Ectodermal cell (in vitro differentiated cells): ENCODE measurements at regions not wholly inside any gene's neighbourhood (a gene's known extent, or its start where the extent isn't known, plus 50 kb on each side); places are given as distances from the start of the nearest gene placed in this dataset.
"Not testable (repeated sequence)": the region's sequence is repeated elsewhere in the genome, so short reads cannot be mapped to it uniquely, and the experiment has no call there.

Experiments
- H3K27ac ChIP-seq: 2 replicates; pipeline ENCODE4 v1.7.0; 2013; ENCODE audit warnings: mild to moderate bottlenecking, low read depth, low read length; ENCODE audit not compliant: insufficient read depth, poor library complexity, severe bottlenecking
- H3K27me3 ChIP-seq: 2 replicates; pipeline ENCODE4 v1.7.0; 2013; ENCODE audit warnings: mild to moderate bottlenecking, low read length; ENCODE audit not compliant: insufficient read depth, control insufficient read depth, poor library complexity, severe bottlenecking
- H3K36me3 ChIP-seq: one replicate; pipeline ENCODE4 v1.7.0; 2013; ENCODE audit warnings: low read length; ENCODE audit not compliant: control insufficient read depth, insufficient read depth
- H3K4me1 ChIP-seq: one replicate; pipeline ENCODE4 v1.7.0; 2013; ENCODE audit warnings: low read length; ENCODE audit not compliant: control insufficient read depth, insufficient read depth
- H3K4me3 ChIP-seq: 2 replicates; pipeline ENCODE4 v1.7.0; 2013; ENCODE audit warnings: low read depth, low read length, control low read depth; ENCODE audit not compliant: insufficient read depth
- H3K9me3 ChIP-seq: 2 replicates; pipeline ENCODE4 v1.7.0; 2013; ENCODE audit warnings: mild to moderate bottlenecking, low read length, moderate library complexity; ENCODE audit not compliant: control insufficient read depth
- WGBS, 2 experiments: methylation state at CpG; one replicate each; pipeline ENCODE4 v1.1.7; 2013; ENCODE audit warnings: missing lambda C conversion rate in 2 of 2; 5-methylcytosine and 5-hydroxymethylcytosine counted together

DNA sequence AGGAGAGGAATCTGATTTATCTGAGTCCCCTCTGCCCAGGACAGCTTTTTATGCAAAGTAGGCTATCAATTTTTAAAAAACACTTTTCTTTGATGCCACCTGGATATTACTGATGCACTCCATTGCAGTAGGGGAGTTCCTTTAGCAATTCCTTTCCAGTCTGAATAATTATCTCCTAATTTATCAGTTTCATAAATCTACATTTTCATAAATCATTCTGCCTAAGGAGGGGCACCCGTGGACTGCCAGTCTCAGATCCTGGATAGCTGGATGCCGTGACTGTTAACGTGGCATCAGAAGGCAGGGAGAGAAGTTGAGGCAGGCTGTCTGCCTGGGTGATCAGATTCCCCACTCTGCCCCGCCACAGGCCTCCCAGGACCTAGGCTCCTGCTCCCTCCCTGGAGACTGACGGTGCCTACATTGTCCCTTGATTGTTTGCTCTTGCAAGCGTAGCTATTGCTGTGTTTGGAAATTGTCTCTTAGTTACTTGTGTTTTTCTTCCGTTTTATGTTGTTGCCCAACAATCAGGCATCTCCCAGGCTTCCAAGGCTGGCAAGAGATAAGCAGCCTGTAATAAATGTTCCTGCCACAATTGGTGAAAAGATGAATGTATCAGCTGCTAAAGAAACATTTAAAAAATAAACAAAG, 75.2 kb downstream of the KATNIP start:
- no peaks in the 10 kb centered on the region for H3K36me3 ChIP-seq
- 86 to 89% methylated on average over 7 of the region's 7 CpGs for WGBS, 2 experiments
- no peak overlapping the region for H3K4me3 ChIP-seq
- no peaks in the 10 kb centered on the region for H3K9me3 ChIP-seq
- no peak overlapping the region for H3K27ac ChIP-seq
- peaks cover 12% of the 10 kb centered on the region for H3K4me1 ChIP-seq
- H3K27me3 ChIP-seq: no peaks in the 10 kb centered on the region

DNA sequence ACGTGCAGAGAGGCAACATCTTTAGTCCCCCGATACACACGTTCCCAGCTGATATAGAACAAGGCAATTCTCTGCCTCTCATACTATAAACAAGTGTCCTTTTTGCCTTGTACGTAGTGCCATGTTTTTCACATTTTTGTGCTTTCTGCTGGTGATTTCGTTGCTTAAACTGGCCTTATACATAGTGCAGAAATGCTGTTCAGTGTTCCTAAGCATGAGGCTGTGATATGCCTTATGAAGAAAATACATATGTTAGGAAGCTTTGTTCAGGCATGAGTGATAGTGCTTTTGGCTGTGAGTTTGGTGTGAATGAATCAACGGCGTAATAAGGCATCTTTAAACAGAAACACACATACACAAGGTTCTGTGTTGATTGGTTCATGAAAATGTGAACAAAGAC, 77.2 kb downstream of the KATNIP start:
- Histone ChIP-seq H3K36me3 (no peaks in the 10 kb centered on the region), H3K4me1 (peaks cover 12% of the 10 kb centered on the region), H3K27ac (no peak overlapping the region), H3K9me3 (no peaks in the 10 kb centered on the region), H3K27me3 (no peaks in the 10 kb centered on the region), H3K4me3 (no peak overlapping the region)
- 93 to 97% methylated on average over 5 to 7 of the region's 7 CpGs for WGBS, 2 experiments

DNA sequence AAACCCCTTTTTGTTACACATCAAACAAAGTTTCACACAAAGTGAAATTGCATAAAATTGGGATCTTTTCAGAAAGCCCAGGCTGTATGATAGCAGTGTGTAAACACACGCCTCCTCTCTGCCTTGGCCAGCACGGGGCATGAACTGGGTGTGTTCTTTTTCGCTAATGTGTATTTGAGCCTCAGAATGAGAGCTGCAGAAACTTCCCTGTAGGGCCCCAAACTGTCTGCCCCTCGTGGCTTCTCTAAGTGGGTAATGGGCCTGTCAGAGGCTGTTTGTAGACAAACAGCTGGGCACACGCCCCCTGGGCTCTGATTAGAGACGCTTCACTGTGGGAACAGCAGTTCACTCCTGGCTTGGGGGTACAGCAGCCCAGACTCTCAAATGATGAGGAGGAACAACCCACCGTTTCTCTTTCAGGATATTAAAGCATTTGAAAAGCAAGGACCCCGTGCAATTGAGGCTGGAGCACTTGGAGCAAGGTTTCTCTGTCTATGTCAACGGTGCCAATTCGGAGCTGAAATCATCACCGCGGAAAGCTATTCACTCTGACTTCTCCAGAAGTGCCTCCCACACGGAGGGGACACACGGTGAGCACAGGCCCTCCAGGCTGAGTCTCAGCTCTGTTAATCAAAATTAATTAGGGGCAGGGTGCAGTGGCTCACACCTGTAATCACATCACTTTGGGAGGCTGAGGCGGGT, 78.4 kb downstream of the KATNIP start:
- WGBS, 2 experiments: 70 to 73% methylated on average over 15 of the region's 15 CpGs
- Histone ChIP-seq H3K27ac (no peak overlapping the region), H3K36me3 (no peaks in the 10 kb centered on the region), H3K4me1 (peaks cover 12% of the 10 kb centered on the region), H3K27me3 (no peaks in the 10 kb centered on the region), H3K4me3 (no peak overlapping the region), H3K9me3 (no peaks in the 10 kb centered on the region)

DNA sequence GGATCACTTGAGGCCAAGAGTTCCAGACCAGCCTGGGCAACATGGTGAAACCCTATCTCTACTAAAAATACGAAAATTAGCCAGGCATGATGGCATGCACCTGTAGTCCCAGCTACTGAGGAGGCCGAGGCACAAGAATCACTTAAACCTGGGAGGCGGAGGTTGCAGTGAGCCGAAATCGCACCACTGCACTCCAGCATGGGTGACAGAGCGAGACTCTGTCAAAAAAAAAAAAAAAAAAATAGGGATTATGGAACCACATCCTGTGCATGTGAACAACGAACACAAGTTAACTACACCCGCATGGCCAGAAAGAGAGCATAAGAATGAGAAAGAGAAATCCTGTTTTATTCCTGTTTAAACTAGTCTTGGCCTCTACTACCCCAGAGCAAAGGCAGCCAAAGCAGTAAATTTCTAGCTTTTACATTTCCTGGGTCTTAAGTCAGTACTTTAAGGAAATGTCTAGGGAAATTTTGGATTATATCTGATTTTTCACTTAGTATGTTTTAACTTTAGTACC, 79.1 kb downstream of the KATNIP start:
- not testable (repeated sequence) for H3K36me3 ChIP-seq, H3K9me3 ChIP-seq, H3K27me3 ChIP-seq, H3K27ac ChIP-seq, H3K4me3 ChIP-seq
- peaks cover 12% of the 10 kb centered on the region for H3K4me1 ChIP-seq
- WGBS, 2 experiments: 93 to 95% methylated on average over 8 of the region's 8 CpGs

DNA sequence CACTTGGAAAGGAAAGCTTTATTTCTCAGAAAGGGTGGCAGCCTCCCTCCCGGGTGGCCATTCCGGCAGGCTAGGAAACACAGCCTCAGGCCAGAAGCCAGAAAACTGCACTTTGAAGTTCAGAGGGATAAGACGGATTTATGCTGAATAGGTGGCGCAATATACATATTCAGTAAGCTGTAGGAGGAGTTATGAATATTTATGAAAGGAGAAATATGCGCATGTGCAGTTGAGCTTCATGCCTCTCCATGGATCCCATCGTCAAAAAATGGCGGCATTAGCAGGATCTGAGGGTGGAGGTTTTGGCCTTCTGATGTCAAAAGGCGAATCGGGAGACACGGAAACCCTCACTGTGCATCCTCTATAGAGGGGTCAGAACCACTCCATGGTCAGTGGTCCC, 82.3 kb downstream of the KATNIP start:
- peaks cover 20% of the 10 kb centered on the region for H3K4me1 ChIP-seq
- no peaks in the 10 kb centered on the region for H3K9me3 ChIP-seq
- H3K36me3 ChIP-seq: no peaks in the 10 kb centered on the region
- 96 to 97% methylated on average over 10 of the region's 10 CpGs for WGBS, 2 experiments
- H3K27me3 ChIP-seq: no peaks in the 10 kb centered on the region
- no peak overlapping the region for H3K27ac ChIP-seq
- no peak overlapping the region for H3K4me3 ChIP-seq

DNA sequence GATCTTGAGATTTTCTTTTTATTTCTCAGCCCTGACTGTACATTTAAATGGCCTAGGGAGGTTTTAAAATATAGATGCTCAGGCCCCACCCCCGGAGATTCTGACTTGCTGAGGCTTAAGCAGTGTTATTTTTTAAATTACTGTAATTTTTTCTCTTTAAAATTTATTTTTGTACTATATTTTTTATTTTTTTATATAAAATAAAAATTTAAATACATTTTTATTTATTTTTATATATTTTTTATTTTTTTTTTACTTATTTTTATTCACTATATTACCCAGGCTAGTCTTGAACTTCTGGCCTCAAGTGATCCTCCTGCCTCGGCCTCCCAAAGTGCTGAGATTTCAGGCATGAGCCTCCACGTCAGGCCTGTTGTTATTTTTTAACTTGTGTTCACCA, 83.3 kb downstream of the KATNIP start:
- H3K4me3 ChIP-seq: no peak overlapping the region
- 96 to 97% methylated on average over 2 of the region's 3 CpGs for WGBS, 2 experiments
- H3K9me3 ChIP-seq: no peaks in the 10 kb centered on the region
- no peaks in the 10 kb centered on the region for H3K27me3 ChIP-seq
- H3K27ac ChIP-seq: no peak overlapping the region
- no peaks in the 10 kb centered on the region for H3K36me3 ChIP-seq
- peaks cover 15% of the 10 kb centered on the region for H3K4me1 ChIP-seq

DNA sequence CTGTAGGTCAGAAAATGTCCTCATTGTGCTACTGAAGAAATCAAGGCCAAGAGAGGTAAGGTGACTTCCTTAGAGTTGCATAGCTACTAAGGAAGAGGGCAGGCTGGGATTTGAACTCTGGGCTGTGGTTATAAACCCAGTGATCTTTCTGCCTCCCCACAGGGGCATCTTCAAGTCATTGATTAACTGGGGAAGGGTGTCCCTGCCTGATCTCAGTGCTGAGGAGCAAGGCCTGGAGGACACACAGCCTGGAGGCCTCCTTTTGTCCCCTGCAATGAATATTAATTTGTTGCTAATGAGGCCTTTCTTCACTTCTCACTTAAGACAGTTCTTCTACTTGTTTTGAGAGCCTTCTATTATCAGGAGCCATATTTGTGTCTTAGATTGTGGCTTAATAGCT, 83.8 kb downstream of the KATNIP start:
- Histone ChIP-seq H3K27ac (no peak overlapping the region), H3K4me1 (peaks cover 10% of the 10 kb centered on the region), H3K36me3 (no peaks in the 10 kb centered on the region), H3K4me3 (no peak overlapping the region), H3K9me3 (no peaks in the 10 kb centered on the region), H3K27me3 (no peaks in the 10 kb centered on the region)

DNA sequence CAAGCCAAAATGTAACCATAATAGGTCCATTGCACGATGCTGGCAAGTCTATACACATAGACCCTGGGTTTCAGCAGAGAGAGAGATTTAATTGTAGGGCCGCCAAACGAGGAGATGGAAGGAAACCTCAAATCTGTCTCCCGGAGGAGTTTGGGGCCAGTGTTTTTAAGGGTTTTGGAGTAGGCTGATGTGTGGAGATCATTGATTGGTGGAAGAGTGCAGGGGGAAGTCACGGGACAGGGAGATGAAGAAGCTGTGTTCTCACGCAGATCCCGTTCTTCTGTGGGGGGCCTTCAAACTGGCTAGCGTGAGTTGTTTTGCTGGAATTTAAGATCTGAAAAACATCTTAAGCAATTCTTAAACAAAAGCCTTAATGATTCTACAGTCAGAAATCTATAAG, 84.8 kb downstream of the KATNIP start:
- Histone ChIP-seq H3K27me3 (no peaks in the 10 kb centered on the region), H3K9me3 (no peaks in the 10 kb centered on the region), H3K36me3 (no peaks in the 10 kb centered on the region), H3K4me3 (no peak overlapping the region), H3K27ac (no peak overlapping the region), H3K4me1 (peaks cover 8% of the 10 kb centered on the region)
- WGBS, 2 experiments: 93 to 94% methylated on average over 8 of the region's 8 CpGs

DNA sequence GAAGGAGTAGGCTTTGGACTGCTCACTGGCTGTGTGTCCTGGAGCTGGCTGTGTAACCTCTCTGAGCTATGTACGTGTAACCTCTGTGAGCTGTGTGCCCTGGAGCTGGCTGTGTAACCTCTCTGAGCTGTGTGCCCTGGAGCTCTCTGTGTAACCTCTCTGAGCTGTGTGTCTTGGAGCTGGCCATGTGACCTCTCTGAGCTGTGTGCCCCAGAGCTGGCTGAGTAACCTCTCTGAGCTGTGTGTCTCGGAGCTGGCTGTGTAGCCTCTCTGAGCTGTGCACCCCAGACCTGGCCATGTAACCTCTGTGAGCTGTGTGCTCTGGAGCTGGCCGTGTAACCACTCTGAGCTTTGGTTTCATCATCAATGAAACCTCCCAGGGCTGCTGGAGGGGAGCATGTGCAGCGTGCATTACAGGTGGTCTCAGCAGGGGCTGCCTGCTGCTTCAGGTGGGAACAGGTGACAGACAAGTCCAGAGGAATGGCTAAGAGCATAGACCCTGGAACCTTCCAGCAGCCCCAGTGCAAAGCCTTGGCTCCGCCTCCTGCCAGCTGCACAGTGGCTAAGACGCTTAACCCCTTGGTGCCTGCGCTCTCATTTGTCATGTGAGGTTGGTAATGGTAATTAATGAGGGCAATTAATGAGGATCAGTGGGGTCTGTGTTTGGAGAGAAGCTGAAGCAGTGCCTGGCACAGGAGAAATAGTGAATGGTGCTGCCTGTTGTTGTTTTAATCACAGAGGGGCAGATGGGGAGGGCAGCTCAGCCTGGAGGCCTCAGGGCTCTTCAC, 86.7 kb downstream of the KATNIP start:
- H3K27me3 ChIP-seq: no peaks in the 10 kb centered on the region
- H3K9me3 ChIP-seq: no peaks in the 10 kb centered on the region
- no peak overlapping the region for H3K27ac ChIP-seq
- no peak overlapping the region for H3K4me3 ChIP-seq
- peaks cover 8% of the 10 kb centered on the region for H3K4me1 ChIP-seq
- 71 to 79% methylated on average over 7 of the region's 7 CpGs for WGBS, 2 experiments
- H3K36me3 ChIP-seq: no peaks in the 10 kb centered on the region

DNA sequence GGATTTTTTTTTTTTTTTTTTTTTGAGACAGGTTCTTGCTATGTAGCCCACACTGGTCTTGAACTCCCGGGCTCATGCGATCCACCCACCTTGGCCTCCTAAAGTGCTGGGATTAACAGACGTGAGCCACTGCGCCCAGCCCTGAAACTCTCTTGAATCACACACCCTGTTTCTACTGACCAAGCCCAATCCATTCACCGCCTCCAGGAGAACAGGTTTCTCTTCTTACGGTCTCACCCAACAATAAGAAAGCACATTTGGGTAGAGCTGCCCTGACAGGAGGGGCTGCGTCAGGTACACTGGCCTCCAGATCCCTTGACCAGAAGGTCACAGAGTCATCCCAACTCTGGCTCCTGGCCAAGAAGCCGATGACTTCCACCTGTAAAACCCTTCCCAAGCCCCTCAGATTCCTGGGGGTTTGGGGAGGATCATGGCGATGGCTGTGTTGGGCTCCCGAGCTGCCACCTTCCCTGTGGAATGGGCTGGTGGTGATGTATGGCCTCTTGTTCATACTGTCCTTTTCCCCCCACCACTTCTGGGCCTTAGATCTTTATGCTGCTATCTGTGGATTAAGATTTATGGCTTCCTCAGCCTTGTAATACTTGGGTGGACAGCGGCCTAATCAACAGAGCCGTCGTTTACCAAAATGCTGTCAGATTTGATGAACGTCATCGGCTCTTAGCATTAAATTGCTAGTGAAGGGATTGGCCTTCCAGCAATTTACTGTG, 89.1 kb downstream of the KATNIP start:
- H3K9me3 ChIP-seq: no peaks in the 10 kb centered on the region
- H3K4me1 ChIP-seq: peaks cover 8% of the 10 kb centered on the region
- H3K36me3 ChIP-seq: no peaks in the 10 kb centered on the region
- no peak overlapping the region for H3K4me3 ChIP-seq
- H3K27me3 ChIP-seq: no peaks in the 10 kb centered on the region
- H3K27ac ChIP-seq: no peak overlapping the region
- WGBS, 2 experiments: 91 to 94% methylated on average over 14 to 15 of the region's 15 CpGs
